Endothelial cell (in vitro differentiated cells): ENCODE measurements at regions not wholly inside any gene's neighbourhood (a gene's known extent, or its start where the extent isn't known, plus 50 kb on each side); places are given as distances from the start of the nearest gene placed in this dataset.

Experiments
- DNase-seq: peaks from one replicate; pipeline ENCODE4 v3.0.0; 2021; ENCODE audit warnings: low spot score
- H3K27ac Mint-ChIP-seq: one replicate; pipeline ENCODE4 v1.8.0; 2021; ENCODE audit warnings: mixed read lengths, inconsistent platforms; ENCODE audit not compliant: unreplicated experiment
- H3K27me3 Mint-ChIP-seq: one replicate; pipeline ENCODE4 v1.8.0; 2021; ENCODE audit warnings: mild to moderate bottlenecking, moderate library complexity, mixed read lengths, inconsistent platforms; ENCODE audit not compliant: unreplicated experiment
- H3K36me3 Mint-ChIP-seq: one replicate; pipeline ENCODE4 v1.8.0; 2021; ENCODE audit warnings: mild to moderate bottlenecking, low read depth, mixed read lengths, inconsistent platforms; ENCODE audit not compliant: unreplicated experiment
- H3K4me1 Mint-ChIP-seq: one replicate; pipeline ENCODE4 v1.8.0; 2021; ENCODE audit warnings: mild to moderate bottlenecking, mixed read lengths, inconsistent platforms; ENCODE audit not compliant: unreplicated experiment
- H3K4me3 Mint-ChIP-seq: one replicate; pipeline ENCODE4 v1.8.0; 2021; ENCODE audit warnings: mild to moderate bottlenecking, mixed read lengths, inconsistent platforms; ENCODE audit not compliant: unreplicated experiment
- H3K9me3 Mint-ChIP-seq: one replicate; pipeline ENCODE4 v1.8.0; 2021; ENCODE audit warnings: mixed read lengths, inconsistent platforms; ENCODE audit not compliant: unreplicated experiment
- CTCF ChIP-seq: fragments of 200-600 bp; sonication (generic); IDR thresholded peaks from one replicate; pipeline ENCODE4 v1.5.0; 2021; ENCODE audit warnings: antibody characterized with exemption; ENCODE audit not compliant: unreplicated experiment

- H3K27me3 Mint-ChIP-seq, result peaks cover 1% of the 10 kb centered on the region
- DNase-seq, result no peak
- H3K4me1 Mint-ChIP-seq, result no peaks in the 10 kb centered on the region
- TF ChIP-seq CTCF, result no peak
- H3K36me3 Mint-ChIP-seq, result no peaks in the 10 kb centered on the region
- H3K4me3 Mint-ChIP-seq, result no peak overlapping the region
- H3K9me3 Mint-ChIP-seq, result no peaks in the 10 kb centered on the region
- no peak overlapping the region for H3K27ac Mint-ChIP-seq
Measured at GRCh38 chr1:96370757-96371156, 350.8 kb upstream of the PTBP2 start.

- H3K9me3 Mint-ChIP-seq, result no peaks in the 10 kb centered on the region
- H3K27me3 Mint-ChIP-seq, result peaks cover 1% of the 10 kb centered on the region
- no peak overlapping the region for H3K4me3 Mint-ChIP-seq
- no peaks in the 10 kb centered on the region for H3K4me1 Mint-ChIP-seq
- no peak for TF ChIP-seq CTCF
- H3K36me3 Mint-ChIP-seq, result no peaks in the 10 kb centered on the region
- no peak overlapping the region for H3K27ac Mint-ChIP-seq
- no peak for DNase-seq
Measured at GRCh38 chr1:96372881-96373280, 348.7 kb upstream of the PTBP2 start.

- H3K36me3 Mint-ChIP-seq, result no peaks in the 10 kb centered on the region
- no peaks in the 10 kb centered on the region for H3K27me3 Mint-ChIP-seq
- H3K4me1 Mint-ChIP-seq, result no peaks in the 10 kb centered on the region
- H3K4me3 Mint-ChIP-seq, result no peak overlapping the region
- DNase-seq, result no peak
- H3K9me3 Mint-ChIP-seq, result no peaks in the 10 kb centered on the region
- no peak for TF ChIP-seq CTCF
- H3K27ac Mint-ChIP-seq, result no peak overlapping the region
Measured at GRCh38 chr1:96374076-96374762, 347.4 kb upstream of the PTBP2 start.

- DNase-seq, result no peak
- no peak for TF ChIP-seq CTCF
- Mint-ChIP-seq H3K36me3 (no peaks in the 10 kb centered on the region), H3K27ac (no peak overlapping the region), H3K4me3 (no peak overlapping the region), H3K4me1 (no peaks in the 10 kb centered on the region), H3K9me3 (no peaks in the 10 kb centered on the region), H3K27me3 (peaks cover 3% of the 10 kb centered on the region)
Measured at GRCh38 chr1:96376846-96377245, 344.7 kb upstream of the PTBP2 start.

GRCh38 chr1:96384611-96385010, 337.0 kb upstream of the PTBP2 start:
- Mint-ChIP-seq H3K9me3 (no peaks in the 10 kb centered on the region), H3K36me3 (no peaks in the 10 kb centered on the region), H3K27ac (no peak overlapping the region), H3K4me1 (no peaks in the 10 kb centered on the region), H3K27me3 (peaks cover 3% of the 10 kb centered on the region), H3K4me3 (no peak overlapping the region)
- no peak for DNase-seq
- TF ChIP-seq CTCF, result no peak
